ENCODE measurements at regions not wholly inside any gene's neighbourhood (a gene's known extent, or its start where the extent isn't known, plus 50 kb on each side); places are given as distances from the start of the nearest gene placed in this dataset.

DNA sequence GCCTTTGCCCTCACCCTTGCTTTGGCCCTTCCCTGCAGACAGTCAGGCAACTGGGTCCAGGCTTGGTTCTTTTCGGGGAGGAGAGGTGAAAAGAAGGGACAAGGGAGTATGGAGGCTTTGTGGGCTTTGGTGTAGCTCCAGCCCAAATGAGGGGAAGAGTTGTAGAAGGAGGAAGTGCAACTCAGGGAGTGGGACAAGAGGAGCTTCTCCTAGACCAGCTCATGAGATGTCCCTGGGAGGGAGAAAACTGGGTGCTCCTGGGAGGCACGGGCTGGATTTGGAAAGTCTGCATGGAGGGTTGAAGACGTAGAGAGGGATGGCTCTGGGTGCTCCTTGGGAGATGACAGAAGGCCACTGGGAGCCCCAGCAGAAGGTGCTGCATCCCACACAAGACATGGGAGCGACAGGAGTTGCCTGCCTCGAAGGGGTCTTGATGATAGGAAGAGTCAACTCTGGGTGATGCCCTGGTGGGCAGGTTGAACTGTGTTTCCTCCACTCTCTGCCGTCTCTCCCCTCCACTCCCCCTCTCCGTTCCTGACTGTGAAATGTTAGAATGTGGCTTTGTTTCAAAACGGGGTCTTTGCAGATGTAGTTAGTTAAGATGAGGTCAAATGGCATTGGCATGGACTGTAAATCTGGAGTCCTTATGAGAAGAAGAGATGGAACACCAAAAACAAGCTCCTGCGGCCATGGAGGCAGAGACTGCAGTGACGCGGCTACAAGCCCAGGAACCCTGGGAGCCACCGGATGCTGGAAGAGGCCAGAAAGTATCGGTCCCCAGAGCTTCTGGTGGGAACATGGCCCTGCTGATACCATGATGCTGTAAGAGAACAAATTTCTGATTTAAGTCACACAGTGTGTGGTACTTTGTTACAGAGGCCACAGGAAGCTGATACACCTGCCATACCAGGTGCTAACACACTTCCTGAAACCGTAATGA is 298.5 kb downstream of the GLRX3 start:
- TF ChIP-seq, protein P1, sequence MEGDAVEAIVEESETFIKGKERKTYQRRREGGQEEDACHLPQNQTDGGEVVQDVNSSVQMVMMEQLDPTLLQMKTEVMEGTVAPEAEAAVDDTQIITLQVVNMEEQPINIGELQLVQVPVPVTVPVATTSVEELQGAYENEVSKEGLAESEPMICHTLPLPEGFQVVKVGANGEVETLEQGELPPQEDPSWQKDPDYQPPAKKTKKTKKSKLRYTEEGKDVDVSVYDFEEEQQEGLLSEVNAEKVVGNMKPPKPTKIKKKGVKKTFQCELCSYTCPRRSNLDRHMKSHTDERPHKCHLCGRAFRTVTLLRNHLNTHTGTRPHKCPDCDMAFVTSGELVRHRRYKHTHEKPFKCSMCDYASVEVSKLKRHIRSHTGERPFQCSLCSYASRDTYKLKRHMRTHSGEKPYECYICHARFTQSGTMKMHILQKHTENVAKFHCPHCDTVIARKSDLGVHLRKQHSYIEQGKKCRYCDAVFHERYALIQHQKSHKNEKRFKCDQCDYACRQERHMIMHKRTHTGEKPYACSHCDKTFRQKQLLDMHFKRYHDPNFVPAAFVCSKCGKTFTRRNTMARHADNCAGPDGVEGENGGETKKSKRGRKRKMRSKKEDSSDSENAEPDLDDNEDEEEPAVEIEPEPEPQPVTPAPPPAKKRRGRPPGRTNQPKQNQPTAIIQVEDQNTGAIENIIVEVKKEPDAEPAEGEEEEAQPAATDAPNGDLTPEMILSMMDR (IDR thresholded peaks at IDR 0.05), result no peak
- TF ChIP-seq POLR2A (IDR thresholded peaks at IDR 0.05), result no peak
